ENCODE measurements at regions not wholly inside any gene's neighbourhood (a gene's known extent, or its start where the extent isn't known, plus 50 kb on each side); places are given as distances from the start of the nearest gene placed in this dataset.

GRCh38 chr19:31416548-31416947, 67.3 kb upstream of the TSHZ3 start:
- H3K27ac ChIP-seq: no peak overlapping the region
- no peak overlapping the region for H3K4me3 ChIP-seq (ENCODE audit: low read depth in 1 of 2, low read length in 1 of 2)
- H3K36me3 ChIP-seq: no peaks in the 10 kb centered on the region
- no peaks in the 10 kb centered on the region for H3K9me3 ChIP-seq
- no peaks in the 10 kb centered on the region for H3K4me1 ChIP-seq (ENCODE audit: control insufficient read depth in 1 of 2, insufficient read depth in 1 of 2, low read depth in 1 of 2, low read length in 1 of 2)
- TF ChIP-seq, protein P1, sequence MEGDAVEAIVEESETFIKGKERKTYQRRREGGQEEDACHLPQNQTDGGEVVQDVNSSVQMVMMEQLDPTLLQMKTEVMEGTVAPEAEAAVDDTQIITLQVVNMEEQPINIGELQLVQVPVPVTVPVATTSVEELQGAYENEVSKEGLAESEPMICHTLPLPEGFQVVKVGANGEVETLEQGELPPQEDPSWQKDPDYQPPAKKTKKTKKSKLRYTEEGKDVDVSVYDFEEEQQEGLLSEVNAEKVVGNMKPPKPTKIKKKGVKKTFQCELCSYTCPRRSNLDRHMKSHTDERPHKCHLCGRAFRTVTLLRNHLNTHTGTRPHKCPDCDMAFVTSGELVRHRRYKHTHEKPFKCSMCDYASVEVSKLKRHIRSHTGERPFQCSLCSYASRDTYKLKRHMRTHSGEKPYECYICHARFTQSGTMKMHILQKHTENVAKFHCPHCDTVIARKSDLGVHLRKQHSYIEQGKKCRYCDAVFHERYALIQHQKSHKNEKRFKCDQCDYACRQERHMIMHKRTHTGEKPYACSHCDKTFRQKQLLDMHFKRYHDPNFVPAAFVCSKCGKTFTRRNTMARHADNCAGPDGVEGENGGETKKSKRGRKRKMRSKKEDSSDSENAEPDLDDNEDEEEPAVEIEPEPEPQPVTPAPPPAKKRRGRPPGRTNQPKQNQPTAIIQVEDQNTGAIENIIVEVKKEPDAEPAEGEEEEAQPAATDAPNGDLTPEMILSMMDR (IDR thresholded peaks at IDR 0.05): no peak
- H3K27me3 ChIP-seq: peaks cover 20% of the 10 kb centered on the region

DNA sequence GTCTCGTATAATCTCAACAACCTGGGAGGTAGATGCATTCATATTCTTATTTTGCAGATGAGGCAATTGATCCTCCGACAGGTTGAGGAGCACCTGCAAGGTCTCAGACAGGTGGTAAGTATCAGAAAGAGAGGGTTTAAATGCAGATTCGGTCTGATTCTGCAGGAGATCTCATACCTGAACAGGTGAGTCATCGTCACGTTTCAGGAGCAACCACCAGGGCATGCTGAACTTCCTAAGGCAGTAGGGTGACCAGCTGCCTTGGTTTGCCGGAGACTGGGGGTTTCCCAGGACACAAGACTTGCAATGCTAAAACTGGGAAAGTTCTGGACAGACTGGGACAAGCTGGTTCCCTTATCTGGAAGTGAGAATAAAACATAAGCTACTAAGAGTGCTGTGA, 68.8 kb upstream of the TSHZ3 start:
- Histone ChIP-seq H3K4me3 (ENCODE audit: low read depth in 1 of 2, low read length in 1 of 2) (no peak overlapping the region), H3K4me1 (ENCODE audit: control insufficient read depth in 1 of 2, insufficient read depth in 1 of 2, low read depth in 1 of 2, low read length in 1 of 2) (no peaks in the 10 kb centered on the region), H3K27ac (no peak overlapping the region), H3K27me3 (peaks cover 24% of the 10 kb centered on the region), H3K9me3 (no peaks in the 10 kb centered on the region), H3K36me3 (no peaks in the 10 kb centered on the region)
- TF ChIP-seq, protein P1 (IDR thresholded peaks at IDR 0.05): no peak

- Histone ChIP-seq H3K9me3 (no peaks in the 10 kb centered on the region), H3K27me3 (peaks cover 24% of the 10 kb centered on the region), H3K4me3 (ENCODE audit: low read depth in 1 of 2, low read length in 1 of 2) (no peak overlapping the region), H3K27ac (no peak overlapping the region), H3K4me1 (ENCODE audit: control insufficient read depth in 1 of 2, insufficient read depth in 1 of 2, low read depth in 1 of 2, low read length in 1 of 2) (no peaks in the 10 kb centered on the region), H3K36me3 (no peaks in the 10 kb centered on the region)
- TF ChIP-seq, protein P1 (IDR thresholded peaks at IDR 0.05): no peak
Measured at GRCh38 chr19:31418692-31419430, 69.6 kb upstream of the TSHZ3 start.

- Histone ChIP-seq H3K4me3 (ENCODE audit: low read depth in 1 of 2, low read length in 1 of 2) (no peak overlapping the region), H3K9me3 (no peaks in the 10 kb centered on the region), H3K27me3 (peaks cover 24% of the 10 kb centered on the region), H3K4me1 (ENCODE audit: control insufficient read depth in 1 of 2, insufficient read depth in 1 of 2, low read depth in 1 of 2, low read length in 1 of 2) (no peaks in the 10 kb centered on the region), H3K36me3 (no peaks in the 10 kb centered on the region), H3K27ac (no peak overlapping the region)
- TF ChIP-seq, protein P1 (IDR thresholded peaks at IDR 0.05): no peak
Measured at GRCh38 chr19:31419871-31420445, 70.7 kb upstream of the TSHZ3 start.

DNA sequence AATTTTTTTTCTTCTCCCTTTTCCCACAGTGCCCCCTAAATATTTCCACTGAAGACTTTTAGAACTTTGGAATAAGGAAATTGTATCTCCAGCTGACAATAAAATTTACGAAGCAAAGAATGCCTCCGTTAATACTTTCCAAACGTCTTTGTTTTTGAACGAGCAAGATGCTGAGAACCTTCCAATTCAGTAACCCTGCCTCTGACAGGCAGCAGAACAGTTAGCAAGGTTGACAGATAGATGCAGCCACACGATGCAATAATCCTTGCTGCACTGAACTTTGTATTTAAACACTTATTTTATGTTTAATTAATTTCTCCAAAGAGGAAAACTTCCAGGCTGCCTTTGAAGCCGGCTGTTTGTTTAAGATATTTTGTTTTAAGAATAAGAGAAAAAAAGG, 71.8 kb upstream of the TSHZ3 start:
- Histone ChIP-seq H3K9me3 (no peaks in the 10 kb centered on the region), H3K4me1 (ENCODE audit: control insufficient read depth in 1 of 2, insufficient read depth in 1 of 2, low read depth in 1 of 2, low read length in 1 of 2) (no peaks in the 10 kb centered on the region), H3K36me3 (no peaks in the 10 kb centered on the region), H3K27ac (no peak overlapping the region), H3K27me3 (peaks cover 24% of the 10 kb centered on the region), H3K4me3 (ENCODE audit: low read depth in 1 of 2, low read length in 1 of 2) (no peak overlapping the region)
- TF ChIP-seq, protein P1 (IDR thresholded peaks at IDR 0.05): no peak
